Esophagus squamous epithelium (tissue), 4 donors: ENCODE measurements at regions not wholly inside any gene's neighbourhood (a gene's known extent, or its start where the extent isn't known, plus 50 kb on each side); places are given as distances from the start of the nearest gene placed in this dataset.

ENCODE experiments used
- CTCF ChIP-seq, 6 experiments: fragments of 450-650 bp in 4 of 6; fragments of 200-600 bp in 2 of 6; sonication (generic) in 2 of 6; IDR thresholded peaks; one replicate each; pipeline ENCODE4 v1.5.1; 2016 to 2019; ENCODE audit warnings: antibody characterized with exemption in 6 of 6, mild to moderate bottlenecking in 4 of 6, moderate library complexity in 4 of 6
- POLR2A ChIP-seq, 4 donors: fragments of 450-650 bp; IDR thresholded peaks; one replicate each; pipeline ENCODE4 v1.6.1; 2017; ENCODE audit warnings: antibody characterized with exemption in 4 of 4, mild to moderate bottlenecking in 4 of 4, moderate library complexity in 3 of 4

- TF ChIP-seq CTCF (IDR thresholded peaks at IDR 0.05): no peak
- TF ChIP-seq POLR2A (IDR thresholded peaks at IDR 0.05): no peak
Observed at GRCh38 chr3:72529081-72529480, 319.2 kb downstream of the SHQ1 start.
